ENCODE measurements at regions not wholly inside any gene's neighbourhood (a gene's known extent, or its start where the extent isn't known, plus 50 kb on each side); places are given as distances from the start of the nearest gene placed in this dataset.

- H3K4me3 ChIP-seq = no peak overlapping the region
- TF ChIP-seq CTCF (IDR thresholded peaks at IDR 0.05) = no peak
- no peak overlapping the region for H3K27ac ChIP-seq
- no peak for DNase-seq (ENCODE audit: low spot score)
Measured at GRCh38 chr2:137813176-137813575, 151.1 kb upstream of the HNMT start.

- no peak for TF ChIP-seq CTCF (IDR thresholded peaks at IDR 0.05)
- no peak overlapping the region for H3K4me3 ChIP-seq
- H3K27ac ChIP-seq = no peak overlapping the region
- no peak for DNase-seq (ENCODE audit: low spot score)
Measured at GRCh38 chr2:137817058-137817457, 147.2 kb upstream of the HNMT start.

- no peak for DNase-seq (ENCODE audit: low spot score)
- H3K27ac ChIP-seq = no peak overlapping the region
- TF ChIP-seq CTCF (IDR thresholded peaks at IDR 0.05) = no peak
- H3K4me3 ChIP-seq = no peak overlapping the region
Measured at GRCh38 chr2:137823196-137823595, 141.1 kb upstream of the HNMT start.

- Histone ChIP-seq H3K27ac (no peak overlapping the region), H3K4me3 (no peak overlapping the region)
- no peak for DNase-seq (ENCODE audit: low spot score)
- TF ChIP-seq CTCF (IDR thresholded peaks at IDR 0.05) = no peak
Measured at GRCh38 chr2:137824501-137824900, 139.8 kb upstream of the HNMT start.

- no peak for DNase-seq (ENCODE audit: low spot score)
- TF ChIP-seq CTCF (IDR thresholded peaks at IDR 0.05) = no peak
- Histone ChIP-seq H3K27ac (no peak overlapping the region), H3K4me3 (no peak overlapping the region)
Measured at GRCh38 chr2:137826373-137827372, 137.6 kb upstream of the HNMT start.

- Histone ChIP-seq H3K4me3 (no peak overlapping the region), H3K27ac (no peak overlapping the region)
- no peak for DNase-seq (ENCODE audit: low spot score)
- no peak for TF ChIP-seq CTCF (IDR thresholded peaks at IDR 0.05)
Measured at GRCh38 chr2:137828624-137829023, 135.6 kb upstream of the HNMT start.

- no peak for TF ChIP-seq CTCF (IDR thresholded peaks at IDR 0.05)
- no peak for DNase-seq (ENCODE audit: low spot score)
- no peak overlapping the region for H3K4me3 ChIP-seq
Measured at GRCh38 chr2:137829251-137829650, 135.0 kb upstream of the HNMT start.

More at GRCh38 chr2:137829251-137829650, 135.0 kb upstream of the HNMT start:
- no peak overlapping the region for H3K27ac ChIP-seq
